DND-41 (cell line): ENCODE measurements at regions not wholly inside any gene's neighbourhood (a gene's known extent, or its start where the extent isn't known, plus 50 kb on each side); places are given as distances from the start of the nearest gene placed in this dataset.

ENCODE experiments used
- EZH2 ChIP-seq: IDR thresholded peaks from 3 replicates; pipeline ENCODE4 v1.6.1; 2012; ENCODE audit warnings: borderline replicate concordance, low read depth, mild to moderate bottlenecking, moderate library complexity, low read length, inconsistent platforms; ENCODE audit not compliant: severe bottlenecking
- TF ChIP-seq, protein P1 (sequence below): IDR thresholded peaks from 2 replicates; pipeline ENCODE4 v1.5.1; 2012; ENCODE audit warnings: borderline replicate concordance, low read length, moderate library complexity, mild to moderate bottlenecking; ENCODE audit not compliant: poor library complexity, severe bottlenecking; ENCODE audit errors: extremely low read depth

DNA sequence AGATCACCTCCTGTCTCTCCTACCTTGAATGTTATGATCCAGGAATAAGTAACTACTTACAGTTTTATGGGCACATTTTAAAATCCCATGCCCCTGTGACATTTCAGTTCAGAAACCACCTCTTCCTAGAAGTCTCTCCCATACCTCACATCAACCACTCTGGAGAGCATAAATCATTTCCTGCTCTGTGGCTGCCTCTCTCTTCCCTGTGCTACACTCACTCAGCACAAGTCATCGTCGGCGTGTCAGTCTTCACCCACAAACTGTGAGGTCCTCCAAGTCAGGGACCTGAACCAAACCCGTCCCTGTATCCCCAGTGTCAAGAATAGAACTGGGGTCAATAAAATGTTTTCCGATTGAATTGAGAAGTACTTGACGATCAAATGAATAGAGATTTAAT, 863.3 kb downstream of the BCL11B start:
- TF ChIP-seq, protein P1, sequence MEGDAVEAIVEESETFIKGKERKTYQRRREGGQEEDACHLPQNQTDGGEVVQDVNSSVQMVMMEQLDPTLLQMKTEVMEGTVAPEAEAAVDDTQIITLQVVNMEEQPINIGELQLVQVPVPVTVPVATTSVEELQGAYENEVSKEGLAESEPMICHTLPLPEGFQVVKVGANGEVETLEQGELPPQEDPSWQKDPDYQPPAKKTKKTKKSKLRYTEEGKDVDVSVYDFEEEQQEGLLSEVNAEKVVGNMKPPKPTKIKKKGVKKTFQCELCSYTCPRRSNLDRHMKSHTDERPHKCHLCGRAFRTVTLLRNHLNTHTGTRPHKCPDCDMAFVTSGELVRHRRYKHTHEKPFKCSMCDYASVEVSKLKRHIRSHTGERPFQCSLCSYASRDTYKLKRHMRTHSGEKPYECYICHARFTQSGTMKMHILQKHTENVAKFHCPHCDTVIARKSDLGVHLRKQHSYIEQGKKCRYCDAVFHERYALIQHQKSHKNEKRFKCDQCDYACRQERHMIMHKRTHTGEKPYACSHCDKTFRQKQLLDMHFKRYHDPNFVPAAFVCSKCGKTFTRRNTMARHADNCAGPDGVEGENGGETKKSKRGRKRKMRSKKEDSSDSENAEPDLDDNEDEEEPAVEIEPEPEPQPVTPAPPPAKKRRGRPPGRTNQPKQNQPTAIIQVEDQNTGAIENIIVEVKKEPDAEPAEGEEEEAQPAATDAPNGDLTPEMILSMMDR: no peak
- TF ChIP-seq EZH2: no peak
